Ishikawa (cell line): ENCODE measurements at regions not wholly inside any gene's neighbourhood (a gene's known extent, or its start where the extent isn't known, plus 50 kb on each side); places are given as distances from the start of the nearest gene placed in this dataset.

Source experiments
- CEBPB ChIP-seq: IDR thresholded peaks from 2 replicates; pipeline ENCODE4 v1.6.1; 2012
- CREB1 ChIP-seq: IDR thresholded peaks from 2 replicates; pipeline ENCODE4 v1.6.1; 2012; ENCODE audit warnings: low read depth
- EGR1 ChIP-seq: IDR thresholded peaks from 2 replicates; pipeline ENCODE4 v1.6.1; 2012
- EP300 ChIP-seq: IDR thresholded peaks from 2 replicates; pipeline ENCODE4 v1.6.1; 2012; ENCODE audit warnings: borderline replicate concordance
- FOXM1 ChIP-seq: IDR thresholded peaks from 2 replicates; pipeline ENCODE4 v1.6.1; 2012; ENCODE audit warnings: low read depth, borderline replicate concordance
- MAX ChIP-seq: IDR thresholded peaks from 2 replicates; pipeline ENCODE4 v1.6.1; 2012
- NFIC ChIP-seq: IDR thresholded peaks from 2 replicates; pipeline ENCODE4 v1.6.1; 2012
- RAD21 ChIP-seq: IDR thresholded peaks from 2 replicates; pipeline ENCODE4 v1.6.1; 2012; ENCODE audit warnings: low read depth
- REST ChIP-seq: IDR thresholded peaks from 2 replicates; pipeline ENCODE4 v1.6.1; 2012; ENCODE audit warnings: low read depth, mild to moderate bottlenecking
- TAF1 ChIP-seq: IDR thresholded peaks from 2 replicates; pipeline ENCODE4 v1.6.1; 2012; ENCODE audit warnings: low read depth, mild to moderate bottlenecking
- TCF12 ChIP-seq: IDR thresholded peaks from 2 replicates; pipeline ENCODE4 v1.6.1; 2012; ENCODE audit warnings: low read depth
- TEAD4 ChIP-seq: IDR thresholded peaks from 2 replicates; pipeline ENCODE4 v1.6.1; 2012
- USF1 ChIP-seq: IDR thresholded peaks from 2 replicates; pipeline ENCODE4 v1.6.1; 2012
- YY1 ChIP-seq: IDR thresholded peaks from 2 replicates; pipeline ENCODE4 v1.6.1; 2012; ENCODE audit warnings: low read depth
- ZBTB7A ChIP-seq: IDR thresholded peaks from 2 replicates; pipeline ENCODE4 v1.6.1; 2012; ENCODE audit warnings: low read depth

GRCh38 chr18:52227536-52227935, 112.5 kb upstream of the DCC start:
- TF ChIP-seq EGR1 = no peak
- no peak for TF ChIP-seq RAD21
- no peak for TF ChIP-seq ZBTB7A
- TF ChIP-seq TEAD4 = no peak
- no peak for TF ChIP-seq USF1

- no peak for TF ChIP-seq TEAD4
- no peak for TF ChIP-seq EGR1
- TF ChIP-seq ZBTB7A = no peak
- TF ChIP-seq CREB1 = no peak
- no peak for TF ChIP-seq USF1
- no peak for TF ChIP-seq NFIC
- TF ChIP-seq EP300 = no peak
- TF ChIP-seq TCF12 = no peak
- no peak for TF ChIP-seq TAF1
- no peak for TF ChIP-seq REST
- TF ChIP-seq CEBPB = no peak
- TF ChIP-seq MAX = no peak
- TF ChIP-seq YY1 = no peak
- no peak for TF ChIP-seq FOXM1
- no peak for TF ChIP-seq RAD21
Measured at GRCh38 chr18:52228166-52228565, 111.8 kb upstream of the DCC start.

- TF ChIP-seq FOXM1 = no peak
- no peak for TF ChIP-seq NFIC
- TF ChIP-seq EGR1 = no peak
- no peak for TF ChIP-seq CEBPB
- no peak for TF ChIP-seq ZBTB7A
- TF ChIP-seq TCF12 = no peak
- no peak for TF ChIP-seq EP300
- no peak for TF ChIP-seq MAX
- no peak for TF ChIP-seq CREB1
- TF ChIP-seq RAD21 = no peak
Measured at GRCh38 chr18:52236131-52236530, 103.9 kb upstream of the DCC start.

GRCh38 chr18:52237551-52237950, 102.4 kb upstream of the DCC start:
- TF ChIP-seq TEAD4 (no peak), ZBTB7A (no peak), EP300 (no peak), NFIC (no peak), TAF1 (no peak), YY1 (no peak), CEBPB (no peak)

- TF ChIP-seq EP300 (no peak), TCF12 (no peak), FOXM1 (no peak), CREB1 (no peak), EGR1 (no peak), NFIC (no peak), REST (no peak), USF1 (no peak), CEBPB (no peak), MAX (no peak), ZBTB7A (no peak), TAF1 (no peak), TEAD4 (no peak), YY1 (no peak), RAD21 (no peak)
Measured at GRCh38 chr18:52242711-52243110, 97.3 kb upstream of the DCC start.

GRCh38 chr18:52244658-52245057, 95.3 kb upstream of the DCC start:
- TF ChIP-seq ZBTB7A (no peak), TAF1 (no peak), TCF12 (no peak), CEBPB (no peak), MAX (no peak), EP300 (no peak), RAD21 (no peak), NFIC (no peak), REST (no peak), TEAD4 (no peak), EGR1 (no peak)
